Thoracic aorta (tissue), 2 donors: ENCODE measurements at regions not wholly inside any gene's neighbourhood (a gene's known extent, or its start where the extent isn't known, plus 50 kb on each side); places are given as distances from the start of the nearest gene placed in this dataset.

ENCODE experiments used
- ATAC-seq: fragments of 150-250 bp; one replicate; pipeline ENCODE4 v1.8.0; 2017; ENCODE audit warnings: low read depth; ENCODE audit not compliant: insufficient number of reproducible peaks, low FRiP score
- DNase-seq: peaks from one replicate; pipeline ENCODE4 v3.0.0-alpha.2; 2020; ENCODE audit warnings: low spot score
- H3K27ac ChIP-seq, 2 donors: fragments of 200-600 bp; sonication (generic); 1 replicate in 1 of 2; 2 replicates in 1 of 2; pipeline ENCODE4 v1.5.1; 2016; ENCODE audit warnings: mild to moderate bottlenecking in 2 of 2, moderate library complexity in 2 of 2
- H3K27me3 ChIP-seq: fragments of 200-600 bp; sonication (generic); replicated peaks from 2 replicates; pipeline ENCODE4 v1.6.0; 2016; ENCODE audit warnings: mild to moderate bottlenecking; ENCODE audit not compliant: insufficient read depth
- H3K36me3 ChIP-seq: fragments of 200-600 bp; sonication (generic); one replicate; pipeline ENCODE4 v1.5.1; 2016
- H3K4me1 ChIP-seq, 2 donors: fragments of 200-600 bp; sonication (generic); 1 replicate in 1 of 2; 2 replicates in 1 of 2; pipeline versions ENCODE4 v1.5.1 to v1.6.0; 2016; ENCODE audit warnings: low read depth in 2 of 2, mild to moderate bottlenecking in 1 of 2; ENCODE audit not compliant: control insufficient read depth in 1 of 2
- H3K4me3 ChIP-seq: fragments of 200-600 bp; sonication (generic); 2 replicates; pipeline ENCODE4 v1.5.1; 2016; ENCODE audit warnings: mild to moderate bottlenecking
- H3K9me3 ChIP-seq: fragments of 200-600 bp; sonication (generic); 2 replicates; pipeline ENCODE4 v1.5.1; 2016
- TF ChIP-seq, protein P1 (sequence below): fragments of 200-600 bp; sonication (generic); IDR thresholded peaks from one replicate; pipeline ENCODE4 v1.5.1; 2019; ENCODE audit warnings: antibody characterized with exemption

DNA sequence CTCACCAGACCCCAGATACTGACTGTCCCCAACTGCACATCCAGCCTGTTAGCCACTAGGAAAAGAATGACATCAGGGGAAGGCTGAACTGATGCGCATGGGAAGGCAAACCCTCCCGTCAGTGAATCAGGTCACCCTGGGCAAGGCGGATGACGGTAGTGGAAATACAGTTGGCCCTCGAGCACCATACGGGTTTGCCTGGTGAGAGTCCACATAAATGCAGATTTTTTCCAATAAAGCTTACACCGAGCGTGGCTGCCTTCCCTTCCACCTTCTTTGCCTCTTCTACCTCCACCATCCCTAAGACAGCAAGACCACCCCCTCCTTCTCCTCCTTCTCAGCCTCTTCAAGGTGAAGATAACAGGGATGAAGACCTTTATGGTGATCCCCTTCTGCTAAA lies 236.1 kb upstream of the TNRC6C start:
- no peaks in the 10 kb centered on the region for H3K36me3 ChIP-seq
- H3K27me3 ChIP-seq = no peaks in the 10 kb centered on the region
- TF ChIP-seq, protein P1, sequence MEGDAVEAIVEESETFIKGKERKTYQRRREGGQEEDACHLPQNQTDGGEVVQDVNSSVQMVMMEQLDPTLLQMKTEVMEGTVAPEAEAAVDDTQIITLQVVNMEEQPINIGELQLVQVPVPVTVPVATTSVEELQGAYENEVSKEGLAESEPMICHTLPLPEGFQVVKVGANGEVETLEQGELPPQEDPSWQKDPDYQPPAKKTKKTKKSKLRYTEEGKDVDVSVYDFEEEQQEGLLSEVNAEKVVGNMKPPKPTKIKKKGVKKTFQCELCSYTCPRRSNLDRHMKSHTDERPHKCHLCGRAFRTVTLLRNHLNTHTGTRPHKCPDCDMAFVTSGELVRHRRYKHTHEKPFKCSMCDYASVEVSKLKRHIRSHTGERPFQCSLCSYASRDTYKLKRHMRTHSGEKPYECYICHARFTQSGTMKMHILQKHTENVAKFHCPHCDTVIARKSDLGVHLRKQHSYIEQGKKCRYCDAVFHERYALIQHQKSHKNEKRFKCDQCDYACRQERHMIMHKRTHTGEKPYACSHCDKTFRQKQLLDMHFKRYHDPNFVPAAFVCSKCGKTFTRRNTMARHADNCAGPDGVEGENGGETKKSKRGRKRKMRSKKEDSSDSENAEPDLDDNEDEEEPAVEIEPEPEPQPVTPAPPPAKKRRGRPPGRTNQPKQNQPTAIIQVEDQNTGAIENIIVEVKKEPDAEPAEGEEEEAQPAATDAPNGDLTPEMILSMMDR = no peak
- no peak overlapping the region for H3K27ac ChIP-seq
- H3K4me3 ChIP-seq = no peak overlapping the region
- DNase-seq (no peak), ATAC-seq (no peak)
- peaks cover 0 to 3% of the 10 kb centered on the region in 2 donors for H3K4me1 ChIP-seq
- H3K9me3 ChIP-seq = no peaks in the 10 kb centered on the region

DNA sequence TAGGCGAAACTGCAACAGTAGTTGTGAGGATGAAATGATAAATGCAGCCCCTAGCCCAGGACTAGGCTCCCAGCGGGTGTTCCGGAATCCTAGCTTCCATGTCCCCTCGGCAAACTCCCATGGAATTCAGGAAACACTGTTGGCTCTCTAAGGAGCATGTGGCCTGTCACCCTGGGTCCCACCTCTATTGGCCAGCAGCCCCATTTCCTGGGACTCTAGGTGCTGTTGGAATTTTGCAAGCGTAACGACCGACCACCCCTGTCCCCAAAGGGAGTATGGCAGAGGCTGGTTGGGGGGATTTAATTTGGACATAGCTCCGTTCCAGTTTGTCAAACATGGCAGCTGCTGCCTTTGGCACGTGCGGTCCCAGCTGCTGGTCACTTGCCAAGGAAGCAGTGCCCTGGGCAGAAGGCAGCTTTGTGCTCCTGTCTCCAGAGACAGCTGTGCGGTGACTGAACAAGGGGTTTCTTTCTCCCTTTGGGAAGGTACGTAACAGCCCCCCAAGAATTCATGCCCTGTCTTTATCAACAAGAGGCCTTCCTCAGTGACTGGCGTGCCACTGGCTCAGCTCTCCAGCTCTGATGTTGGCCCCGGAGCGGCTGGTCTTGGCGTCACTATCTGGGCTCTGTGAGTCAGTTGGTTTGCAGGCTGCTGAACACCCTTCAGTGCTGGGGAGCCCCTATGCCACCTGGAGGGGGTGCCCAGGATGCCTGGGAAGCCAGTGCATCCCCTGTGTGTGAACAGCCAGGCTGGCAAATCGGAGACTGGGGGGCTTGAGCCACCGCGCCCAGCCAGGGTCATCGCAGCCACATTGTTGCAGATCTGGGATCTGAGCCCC lies 235.2 kb upstream of the TNRC6C start:
- Histone ChIP-seq H3K27ac (no peak overlapping the region), H3K36me3 (no peaks in the 10 kb centered on the region), H3K4me3 (no peak overlapping the region), H3K27me3 (no peaks in the 10 kb centered on the region), H3K9me3 (no peaks in the 10 kb centered on the region), H3K4me1 (peaks cover 4 to 12% of the 10 kb centered on the region in 2 donors)
- DNase-seq (no peak), ATAC-seq (no peak)
- TF ChIP-seq, protein P1 = no peak

DNA sequence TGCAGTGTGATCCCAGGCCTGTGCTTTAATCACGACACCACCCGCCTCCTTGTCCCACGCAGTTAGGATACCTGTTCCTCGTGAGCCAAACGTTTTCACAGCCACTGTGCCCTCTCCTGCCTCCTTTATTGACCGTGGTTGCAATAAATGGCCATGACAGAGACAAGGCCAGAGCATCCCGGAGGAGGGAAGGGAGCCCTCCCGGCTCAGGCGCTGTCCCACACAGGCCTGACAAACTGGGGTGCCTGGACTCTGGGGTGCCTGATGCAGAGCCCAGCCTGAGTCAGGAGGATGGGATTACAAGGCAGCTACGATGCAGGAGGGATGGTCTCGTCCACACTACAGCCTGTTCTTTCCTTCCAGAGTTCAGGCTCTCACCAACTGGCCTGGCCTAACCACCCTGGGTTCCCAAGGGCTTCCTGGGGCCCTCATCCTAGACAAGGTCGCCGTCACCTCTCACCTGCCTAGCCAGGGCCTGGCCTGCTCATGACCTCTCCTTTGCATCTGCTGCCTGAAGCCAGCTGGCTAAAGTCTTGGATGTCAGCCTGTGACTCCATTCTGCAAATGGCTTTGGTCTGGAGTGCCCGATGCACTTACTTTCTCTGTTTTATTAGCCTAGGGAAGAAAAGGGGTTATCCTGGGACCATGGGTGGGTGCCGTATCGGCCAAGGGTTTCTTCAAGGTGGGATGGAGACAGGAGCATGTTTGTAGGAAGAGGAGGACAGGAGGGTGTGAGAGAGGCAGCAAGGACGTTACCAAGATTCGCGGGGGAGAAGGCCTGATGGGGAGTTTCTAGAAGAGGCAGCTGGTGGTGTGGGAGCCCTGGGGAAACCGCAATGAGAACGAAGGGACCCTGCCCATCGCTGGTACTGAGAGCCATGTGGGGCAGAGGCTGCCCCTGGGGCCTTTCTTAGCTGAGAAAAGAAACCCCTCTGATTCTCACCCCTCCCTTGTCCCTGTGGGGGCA lies 234.3 kb upstream of the TNRC6C start:
- no peak for DNase-seq
- H3K27me3 ChIP-seq = no peaks in the 10 kb centered on the region
- H3K27ac ChIP-seq = no peak overlapping the region
- H3K9me3 ChIP-seq = no peaks in the 10 kb centered on the region
- no peak overlapping the region for H3K4me3 ChIP-seq
- TF ChIP-seq, protein P1 = no peak
- peaks cover 4 to 16% of the 10 kb centered on the region in 2 donors for H3K4me1 ChIP-seq
- no peak for ATAC-seq
- H3K36me3 ChIP-seq = no peaks in the 10 kb centered on the region

DNA sequence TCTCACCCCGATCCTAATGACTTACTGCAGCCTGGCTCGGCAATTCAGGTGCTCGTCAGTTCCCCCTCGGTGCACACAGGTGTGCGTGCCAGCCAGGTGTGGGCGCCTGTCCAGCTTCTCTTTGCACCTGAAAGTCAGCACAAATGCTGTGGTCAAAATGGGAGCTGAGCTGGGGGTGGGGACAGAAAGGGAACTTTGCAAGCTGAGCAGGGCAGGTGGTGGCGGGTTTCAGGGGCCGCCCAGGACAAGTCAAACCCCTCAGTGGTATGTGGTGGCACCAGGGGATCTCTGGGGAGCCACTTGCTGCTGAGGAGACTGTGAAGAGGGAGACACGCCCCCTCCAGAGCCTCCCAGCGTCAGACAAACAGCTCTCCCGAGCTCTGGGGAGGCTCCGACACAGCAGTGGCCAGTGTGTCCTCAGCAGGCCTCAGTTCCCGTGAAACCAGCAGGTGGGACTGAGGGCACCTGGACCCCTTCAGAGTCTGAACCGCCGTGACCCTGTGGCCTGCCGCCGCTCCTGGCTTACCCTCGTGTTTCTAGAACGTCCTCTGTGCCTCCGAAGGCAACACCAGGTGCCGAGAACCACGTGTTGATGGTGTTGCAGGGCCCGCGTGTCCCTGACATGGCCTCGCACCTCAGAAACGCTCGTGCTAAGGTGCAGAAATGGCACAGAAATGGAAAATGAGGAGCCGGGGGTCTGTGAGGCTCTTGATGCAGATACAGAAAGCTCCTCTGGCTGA lies 233.5 kb upstream of the TNRC6C start:
- ATAC-seq = no peak
- Histone ChIP-seq H3K36me3 (no peaks in the 10 kb centered on the region), H3K4me1 (peaks cover 4 to 16% of the 10 kb centered on the region in 2 donors), H3K4me3 (no peak overlapping the region), H3K27me3 (no peaks in the 10 kb centered on the region), H3K27ac (no peak overlapping the region), H3K9me3 (no peaks in the 10 kb centered on the region)
- TF ChIP-seq, protein P1 = no peak
- no peak for DNase-seq
